ENCODE measurements at regions not wholly inside any gene's neighbourhood (a gene's known extent, or its start where the extent isn't known, plus 50 kb on each side); places are given as distances from the start of the nearest gene placed in this dataset.

GRCh38 chr2:52775674-52776073 is 991.9 kb upstream of the CHAC2 start:
- no peak for ATAC-seq

GRCh38 chr2:52765735-52766134 is 1001.9 kb upstream of the CHAC2 start:
- no peak for TF ChIP-seq CTCF (IDR thresholded peaks at IDR 0.05)
- intact Hi-C loops (cut with DNase I) = no loop called here
- ATAC-seq (no peak), DNase-seq (peak in 1 of 4 donors; percentile 13)
- H3K9me3 ChIP-seq = peaks cover 0 to 26% of the 10 kb centered on the region in 2 donors
- H3K27ac ChIP-seq = no peak overlapping the region
- H3K36me3 ChIP-seq = no peaks in the 10 kb centered on the region
- no peaks in the 10 kb centered on the region for H3K27me3 ChIP-seq
- no peak overlapping the region for H3K4me3 ChIP-seq
- no peaks in the 10 kb centered on the region for H3K4me1 ChIP-seq

More at GRCh38 chr2:52775674-52776073, 991.9 kb upstream of the CHAC2 start:
- H3K9me3 ChIP-seq = peaks cover 0 to 17% of the 10 kb centered on the region in 2 donors
- intact Hi-C loops (cut with DNase I) = no loop called here
- H3K36me3 ChIP-seq = no peaks in the 10 kb centered on the region
- no peak for TF ChIP-seq CTCF (IDR thresholded peaks at IDR 0.05)
- H3K27ac ChIP-seq = no peak overlapping the region
- H3K4me3 ChIP-seq = no peak overlapping the region
- no peaks in the 10 kb centered on the region for H3K4me1 ChIP-seq
- DNase-seq = no peak
- H3K27me3 ChIP-seq = no peaks in the 10 kb centered on the region

- Histone ChIP-seq H3K27ac (no peak overlapping the region), H3K4me3 (no peak overlapping the region), H3K9me3 (peaks cover 0 to 34% of the 10 kb centered on the region in 2 donors), H3K27me3 (no peaks in the 10 kb centered on the region), H3K36me3 (no peaks in the 10 kb centered on the region), H3K4me1 (no peaks in the 10 kb centered on the region)
- no peak for DNase-seq
- TF ChIP-seq CTCF (IDR thresholded peaks at IDR 0.05) = no peak
- no peak for ATAC-seq
- intact Hi-C loops (cut with DNase I) = no loop called here
Measured at GRCh38 chr2:52749764-52750163, 1017.8 kb upstream of the CHAC2 start.

GRCh38 chr2:52745144-52745543 is 1022.5 kb upstream of the CHAC2 start:
- TF ChIP-seq CTCF (IDR thresholded peaks at IDR 0.05) = no peak

GRCh38 chr2:52732849-52733395 is 1034.7 kb upstream of the CHAC2 start:
- H3K4me1 ChIP-seq = no peaks in the 10 kb centered on the region

More at GRCh38 chr2:52745144-52745543, 1022.5 kb upstream of the CHAC2 start:
- no peaks in the 10 kb centered on the region for H3K27me3 ChIP-seq
- DNase-seq (no peak), ATAC-seq (no peak)
- no peaks in the 10 kb centered on the region for H3K36me3 ChIP-seq
- H3K27ac ChIP-seq = no peak overlapping the region
- H3K9me3 ChIP-seq = peaks cover 0 to 30% of the 10 kb centered on the region in 2 donors
- intact Hi-C loops (cut with DNase I) = no loop called here
- no peaks in the 10 kb centered on the region for H3K4me1 ChIP-seq
- no peak overlapping the region for H3K4me3 ChIP-seq

More at GRCh38 chr2:52732849-52733395, 1034.7 kb upstream of the CHAC2 start:
- no peak for TF ChIP-seq CTCF (IDR thresholded peaks at IDR 0.05)
- intact Hi-C loops (cut with DNase I) = no loop called here
- Histone ChIP-seq H3K4me3 (no peak overlapping the region), H3K27me3 (no peaks in the 10 kb centered on the region), H3K36me3 (no peaks in the 10 kb centered on the region), H3K27ac (no peak overlapping the region), H3K9me3 (peaks cover 0 to 12% of the 10 kb centered on the region in 2 donors)
- no peak for DNase-seq
- no peak for ATAC-seq
